ENCODE measurements at regions not wholly inside any gene's neighbourhood (a gene's known extent, or its start where the extent isn't known, plus 50 kb on each side); places are given as distances from the start of the nearest gene placed in this dataset.

- Histone ChIP-seq H3K27ac (no peak overlapping the region), H3K4me1 (ENCODE audit: insufficient read depth) (no peaks in the 10 kb centered on the region), H3K36me3 (no peaks in the 10 kb centered on the region), H3K4me3 (no peak overlapping the region), H3K9me3 (no peaks in the 10 kb centered on the region), H3K27me3 (no peaks in the 10 kb centered on the region)
- DNase-seq: no peak
- WGBS, 3 donors: 83 to 84% (median 84%) methylated on average over 2 of the region's 2 CpGs
- TF ChIP-seq POLR2A (IDR thresholded peaks at IDR 0.05) (no peak), EP300 (IDR thresholded peaks at IDR 0.05) (no peak), CTCF (IDR thresholded peaks at IDR 0.05) (no peak)
- intact Hi-C loops (cut with DNase I): no loop called here
Measured at GRCh38 chr14:29077916-29078315, 311.3 kb downstream of the FOXG1 start.

- H3K27ac ChIP-seq: no peak overlapping the region
- no peak for DNase-seq
- no peaks in the 10 kb centered on the region for H3K27me3 ChIP-seq
- 81 to 84% (median 84%) methylated on average over 3 of the region's 3 CpGs for WGBS, 3 donors
- no peaks in the 10 kb centered on the region for H3K36me3 ChIP-seq
- TF ChIP-seq POLR2A (IDR thresholded peaks at IDR 0.05) (no peak), EP300 (IDR thresholded peaks at IDR 0.05) (no peak), CTCF (IDR thresholded peaks at IDR 0.05) (no peak)
- H3K4me1 ChIP-seq (ENCODE audit: insufficient read depth): no peaks in the 10 kb centered on the region
- intact Hi-C loops (cut with DNase I): no loop called here
- H3K4me3 ChIP-seq: no peak overlapping the region
- no peaks in the 10 kb centered on the region for H3K9me3 ChIP-seq
Measured at GRCh38 chr14:29078810-29079522, 312.4 kb downstream of the FOXG1 start.

GRCh38 chr14:29085546-29085945, 319.0 kb downstream of the FOXG1 start:
- Histone ChIP-seq H3K4me1 (ENCODE audit: insufficient read depth) (no peaks in the 10 kb centered on the region), H3K9me3 (no peaks in the 10 kb centered on the region), H3K4me3 (no peak overlapping the region), H3K27me3 (no peaks in the 10 kb centered on the region), H3K27ac (no peak overlapping the region), H3K36me3 (no peaks in the 10 kb centered on the region)
- DNase-seq: no peak
- intact Hi-C loops (cut with DNase I): no loop called here
- TF ChIP-seq CTCF (IDR thresholded peaks at IDR 0.05) (no peak), POLR2A (IDR thresholded peaks at IDR 0.05) (no peak), EP300 (IDR thresholded peaks at IDR 0.05) (no peak)
- 25 to 41% (median 28%) methylated on average over 3 of the region's 3 CpGs for WGBS, 3 donors

GRCh38 chr14:29089849-29090248, 323.3 kb downstream of the FOXG1 start:
- Histone ChIP-seq H3K27me3 (no peaks in the 10 kb centered on the region), H3K36me3 (no peaks in the 10 kb centered on the region), H3K27ac (no peak overlapping the region), H3K4me1 (ENCODE audit: insufficient read depth) (no peaks in the 10 kb centered on the region), H3K9me3 (no peaks in the 10 kb centered on the region), H3K4me3 (no peak overlapping the region)
- no peak for TF ChIP-seq CTCF (IDR thresholded peaks at IDR 0.05)
- TF ChIP-seq EP300 (IDR thresholded peaks at IDR 0.05): no peak
- TF ChIP-seq POLR2A (IDR thresholded peaks at IDR 0.05): no peak
- intact Hi-C loops (cut with DNase I): no loop called here
- no peak for DNase-seq
- WGBS, 3 donors: 25 to 32% (median 28%) methylated on average over 1 of the region's 1 CpG
